GM19372 (cell line): ENCODE measurements at regions not wholly inside any gene's neighbourhood (a gene's known extent, or its start where the extent isn't known, plus 50 kb on each side); places are given as distances from the start of the nearest gene placed in this dataset.

ENCODE experiments used
- ATAC-seq: cut with Tn5 transposase; IDR thresholded peaks from one replicate; pipeline ENCODE4 v1.9.1; 2021; ENCODE audit warnings: mild to moderate bottlenecking, low read depth, moderate library complexity; ENCODE audit not compliant: unreplicated experiment

DNA sequence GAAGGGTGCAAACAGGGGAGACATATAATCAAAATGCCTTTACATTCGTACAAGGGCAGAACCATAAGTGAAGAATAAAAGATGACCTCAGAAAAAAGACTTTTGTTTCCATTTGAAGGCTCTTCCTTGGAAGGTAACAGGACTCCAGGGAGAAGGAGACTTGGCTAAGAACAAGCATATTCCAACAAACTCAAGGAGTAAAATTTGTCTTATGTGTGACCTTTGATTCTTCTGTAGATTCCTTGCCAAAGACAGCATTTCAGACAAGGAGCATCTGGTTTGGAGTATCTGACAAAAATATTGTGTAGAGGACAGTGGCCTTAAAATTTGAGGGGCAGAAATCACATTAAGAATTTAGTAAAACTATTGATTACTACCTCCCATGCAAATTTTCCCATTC lies 991.9 kb downstream of the FLRT2 start:
- no peak for ATAC-seq

DNA sequence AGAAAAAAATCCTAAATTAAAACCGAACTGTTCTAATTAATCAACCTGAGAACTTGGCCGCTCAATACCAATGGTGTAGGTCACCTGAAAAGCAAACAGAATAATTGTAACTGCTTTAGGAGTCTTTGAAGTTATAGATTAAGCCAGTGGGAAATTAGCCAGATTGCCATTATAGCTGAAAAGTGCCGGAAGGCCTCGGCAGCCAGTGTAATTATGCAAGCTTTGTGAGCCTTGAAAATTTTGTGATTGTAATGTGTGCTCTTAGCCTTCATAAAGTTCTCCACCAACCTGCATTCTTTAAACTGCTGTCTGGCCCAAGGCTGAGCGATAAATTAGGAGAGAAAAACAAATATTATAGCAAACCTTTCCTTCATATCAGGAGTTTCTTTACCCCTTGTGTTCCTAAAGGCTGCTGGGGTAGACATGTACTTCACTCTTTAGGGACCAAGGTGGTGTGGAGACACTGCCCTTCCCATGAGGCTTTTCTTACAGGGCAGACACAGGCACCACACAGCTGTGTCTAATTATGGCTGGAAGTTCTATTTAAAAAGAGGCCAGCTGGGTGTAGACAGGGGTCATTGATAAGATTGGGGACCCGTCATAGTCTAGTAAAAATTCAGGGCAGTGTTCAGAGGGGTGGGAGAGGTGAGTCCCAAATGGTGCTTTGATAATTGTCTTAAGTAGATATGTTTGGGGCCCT lies 991.2 kb downstream of the FLRT2 start:
- no peak for ATAC-seq

DNA sequence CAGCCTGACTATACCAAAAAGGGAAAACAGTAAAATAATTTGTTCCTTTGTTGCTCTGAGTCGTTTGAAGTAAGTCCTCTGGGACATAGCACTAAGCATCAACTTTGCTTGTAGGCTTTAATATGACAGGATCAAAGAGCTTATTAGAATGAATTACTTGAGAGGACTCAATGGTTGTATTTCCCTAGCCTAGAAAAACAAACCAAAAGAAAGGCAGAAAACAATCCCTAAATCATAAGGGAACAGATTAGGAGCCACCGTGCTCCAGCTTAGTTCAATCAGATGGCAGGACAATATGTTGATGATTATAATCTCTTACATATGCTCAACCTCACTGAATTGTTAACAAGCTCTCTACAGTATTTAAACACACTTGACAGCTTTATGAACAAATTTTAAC lies 988.4 kb downstream of the FLRT2 start:
- no peak for ATAC-seq

DNA sequence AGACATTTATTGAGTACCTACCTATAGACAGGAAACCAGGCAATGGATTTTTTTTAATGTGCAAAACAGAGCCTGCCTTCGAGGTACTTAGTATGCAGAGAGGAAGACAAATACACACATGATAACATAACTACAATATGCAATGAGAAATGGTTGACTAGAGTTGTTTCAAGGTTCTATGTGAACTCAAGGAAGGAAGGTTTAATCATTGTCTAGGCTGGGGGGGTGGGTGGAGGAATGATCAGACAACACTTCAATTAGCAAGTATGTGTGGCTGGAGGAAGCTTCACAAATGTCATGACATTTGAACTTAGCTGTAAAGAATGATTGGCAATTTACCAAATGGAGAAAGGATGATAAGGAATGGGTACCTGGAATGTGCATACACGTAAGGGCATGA lies 985.3 kb downstream of the FLRT2 start:
- ATAC-seq: no peak

DNA sequence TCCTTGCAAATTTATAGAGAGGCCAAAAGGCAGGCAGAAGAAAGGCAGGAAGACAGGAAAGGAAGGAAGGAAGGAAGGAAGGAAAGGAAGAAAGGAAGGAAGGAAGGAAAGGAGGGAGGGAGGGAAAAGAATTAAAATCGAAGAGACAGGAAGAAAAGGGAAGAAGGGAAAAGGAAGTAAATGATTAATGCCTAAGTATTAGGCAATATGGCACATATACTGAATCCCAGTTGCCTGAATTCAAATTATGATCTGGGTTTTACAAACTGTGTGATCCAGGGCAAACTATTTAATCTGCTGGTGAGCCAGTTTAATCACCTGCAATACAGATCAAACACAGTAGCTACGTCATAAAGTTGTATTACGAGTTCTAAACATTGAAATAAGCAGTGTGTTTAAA lies 983.6 kb downstream of the FLRT2 start:
- no peak for ATAC-seq

DNA sequence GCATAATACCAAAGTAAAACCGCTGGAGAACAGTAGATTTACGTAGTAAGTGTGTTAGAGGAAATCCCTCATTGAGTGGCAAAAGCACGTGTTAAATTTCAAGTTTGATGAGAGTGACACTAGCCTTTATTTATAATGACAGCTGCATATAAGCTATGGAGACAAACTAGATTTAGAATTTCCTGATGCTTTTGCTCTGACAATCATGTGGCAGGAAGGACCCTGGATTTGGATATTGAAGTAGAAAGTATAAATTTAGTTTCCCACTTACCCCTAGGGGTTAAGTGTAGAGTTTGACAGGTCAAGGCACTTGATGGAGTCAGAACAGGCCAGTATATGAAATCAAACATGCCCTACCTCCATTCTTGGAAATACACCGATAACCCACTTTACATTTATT lies 983.1 kb downstream of the FLRT2 start:
- no peak for ATAC-seq

DNA sequence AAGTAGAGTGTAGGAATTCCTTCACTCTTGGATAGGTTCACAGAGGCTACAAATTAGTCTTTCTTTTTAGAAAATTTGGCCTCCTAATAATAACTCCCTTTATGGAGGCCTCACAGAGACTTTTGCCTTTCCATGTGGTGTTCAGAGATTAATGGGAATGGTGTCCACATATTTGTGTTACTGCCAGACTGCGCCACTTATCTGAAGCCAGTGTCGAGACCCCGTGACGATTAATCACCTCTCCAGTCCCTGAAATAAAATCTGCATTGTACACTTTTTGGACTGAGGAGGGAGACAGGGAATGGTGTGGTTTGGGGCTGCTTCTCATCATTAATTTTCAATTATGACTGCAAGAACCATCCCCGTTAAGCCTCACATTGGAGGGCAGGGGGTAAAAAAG lies 980.5 kb downstream of the FLRT2 start:
- ATAC-seq: no peak

DNA sequence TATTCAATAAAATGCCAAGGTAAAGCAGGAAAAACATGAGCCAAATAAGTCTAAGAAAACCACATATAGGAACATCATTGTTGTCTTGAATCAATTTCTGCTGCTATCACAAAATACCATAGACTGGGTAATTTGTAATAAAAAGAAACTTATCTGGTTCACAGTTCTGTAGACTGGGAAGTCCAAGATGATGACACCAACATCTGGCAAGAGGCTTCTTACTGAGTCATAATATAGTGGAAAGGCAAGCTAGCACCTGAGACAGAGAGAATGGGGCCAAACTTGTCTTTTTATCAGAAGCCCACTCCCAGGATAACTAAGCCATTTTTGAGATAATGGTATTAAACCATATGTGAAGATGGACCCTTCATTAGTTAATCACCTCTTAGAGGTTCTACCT lies 975.9 kb downstream of the FLRT2 start:
- no peak for ATAC-seq

DNA sequence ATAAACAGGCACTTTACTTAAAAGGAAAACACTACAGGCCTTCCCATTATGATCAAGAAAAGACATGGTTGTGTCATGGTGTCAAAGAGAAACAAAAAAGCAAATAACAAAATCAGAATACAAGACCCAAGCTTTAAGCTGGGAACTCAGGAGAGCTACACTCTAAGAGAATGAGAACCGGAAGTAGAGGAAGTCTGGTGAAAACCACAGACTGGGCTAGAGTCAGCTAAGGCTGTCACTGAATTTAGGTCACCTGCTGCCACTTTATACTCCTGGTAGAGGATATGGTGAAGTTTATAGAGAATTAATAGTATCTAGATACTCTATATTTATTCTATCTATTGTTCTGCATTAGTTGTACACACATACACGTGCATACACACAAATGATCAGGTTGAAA lies 971.7 kb downstream of the FLRT2 start:
- ATAC-seq: no peak

DNA sequence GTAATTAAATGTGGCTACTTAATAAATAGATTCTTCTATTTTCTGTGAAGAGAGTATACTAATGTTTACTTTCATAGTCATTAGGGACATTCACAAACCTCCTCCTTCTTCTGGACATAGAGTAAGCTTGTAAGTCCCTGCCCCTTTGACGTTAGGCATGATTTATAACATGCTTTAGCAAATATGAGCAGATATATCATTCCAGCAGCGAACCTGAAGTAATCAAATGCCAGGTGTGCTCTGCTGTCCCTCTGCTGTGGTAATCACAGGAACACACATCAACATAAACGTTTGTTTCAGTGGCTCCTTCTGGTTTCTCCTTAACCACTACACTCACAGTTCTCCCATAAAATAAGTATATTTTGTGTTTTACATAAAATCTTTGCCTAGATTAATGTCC lies 961.8 kb downstream of the FLRT2 start:
- ATAC-seq: no peak

DNA sequence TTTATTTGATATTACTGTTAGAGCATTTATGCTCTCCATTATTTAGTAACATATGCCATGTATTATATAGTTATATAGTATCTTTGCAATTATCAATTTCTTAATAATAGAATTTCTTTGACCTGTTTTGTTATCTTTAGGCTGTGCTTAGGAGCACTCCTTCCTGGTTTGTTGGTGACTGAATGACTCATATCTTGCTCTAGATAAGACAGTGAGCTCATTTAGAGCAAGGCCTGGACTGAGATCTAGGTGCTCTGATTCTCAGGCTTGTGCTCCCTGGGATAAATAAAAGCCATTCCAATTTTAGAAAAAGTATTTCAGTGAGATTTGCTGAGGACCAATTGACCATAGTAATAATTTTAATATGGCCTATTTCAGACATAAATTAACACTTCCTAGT lies 951.2 kb downstream of the FLRT2 start:
- no peak for ATAC-seq

DNA sequence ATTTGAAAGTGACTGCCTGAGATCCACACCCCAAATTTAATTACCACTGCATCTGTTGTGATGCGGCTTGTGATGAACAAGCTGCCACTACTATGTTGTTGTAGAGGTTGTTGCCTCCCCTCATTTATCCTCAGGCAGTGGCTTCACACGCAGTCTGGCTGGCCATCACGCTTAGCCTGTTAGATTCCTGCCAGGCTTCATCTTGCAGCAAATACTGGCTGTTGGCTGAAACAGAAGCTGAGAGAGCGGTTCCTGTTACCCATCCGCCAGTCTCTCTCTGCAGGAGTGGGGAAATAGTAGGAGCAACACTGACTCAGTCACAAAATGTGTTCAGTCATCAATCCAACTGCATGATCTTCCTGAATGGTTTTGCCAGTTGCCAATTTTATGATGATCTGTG lies 934.4 kb downstream of the FLRT2 start:
- no peak for ATAC-seq

DNA sequence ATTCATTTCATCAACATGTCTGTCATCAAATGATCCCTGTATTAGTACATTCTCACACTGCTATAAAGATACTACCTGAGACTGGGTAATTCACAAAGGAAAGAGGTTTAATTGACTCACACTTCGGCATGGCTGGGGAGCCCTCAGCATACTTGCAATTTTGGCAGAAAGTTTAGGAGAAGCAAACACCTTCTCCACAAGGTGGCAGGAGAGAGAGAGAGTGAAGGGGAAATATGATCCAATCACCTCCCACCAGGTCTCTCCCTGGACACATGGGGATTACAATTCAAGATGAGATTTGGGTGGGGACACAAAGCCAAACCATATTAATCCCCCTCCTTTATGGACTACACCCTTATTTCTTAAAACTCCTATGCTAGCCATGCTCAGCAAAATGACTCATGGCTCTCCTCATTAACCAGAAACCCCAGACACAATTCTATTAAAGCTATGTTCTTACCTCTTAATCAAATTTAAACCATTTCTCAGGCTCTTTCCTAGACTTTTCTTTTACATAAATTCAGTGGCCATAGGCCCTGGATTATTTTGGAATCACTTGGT lies 932.3 kb downstream of the FLRT2 start:
- ATAC-seq: no peak

DNA sequence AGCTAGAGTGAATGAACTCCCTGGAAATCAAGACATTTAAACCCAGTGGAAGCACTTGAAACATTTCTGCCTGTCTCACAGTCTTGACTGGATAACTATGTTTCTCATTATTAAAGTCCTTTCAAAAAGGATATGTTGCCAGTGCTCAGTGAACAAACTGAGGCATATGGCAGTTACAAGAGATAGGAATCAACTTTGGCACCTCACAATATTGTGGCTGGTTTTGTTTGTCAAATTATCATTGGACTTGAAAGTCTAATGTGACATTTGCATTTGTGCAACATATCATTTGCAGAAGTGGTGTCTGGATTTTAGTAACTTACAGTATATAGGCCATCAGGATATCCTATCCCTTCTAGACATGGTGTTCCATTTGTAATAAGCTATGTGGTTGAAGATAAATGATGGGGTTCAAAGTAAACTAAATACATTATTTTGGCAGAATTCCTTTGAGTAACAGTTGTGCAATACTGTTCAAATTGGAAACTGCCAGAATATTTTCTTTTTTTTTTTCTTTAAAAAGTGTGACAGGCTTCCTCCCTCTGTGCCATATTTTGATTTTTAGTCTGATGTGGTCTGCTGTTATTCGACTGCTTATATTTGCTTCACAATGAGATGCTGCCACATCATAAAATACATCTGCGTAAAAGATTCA lies 927.7 kb downstream of the FLRT2 start:
- ATAC-seq: no peak

DNA sequence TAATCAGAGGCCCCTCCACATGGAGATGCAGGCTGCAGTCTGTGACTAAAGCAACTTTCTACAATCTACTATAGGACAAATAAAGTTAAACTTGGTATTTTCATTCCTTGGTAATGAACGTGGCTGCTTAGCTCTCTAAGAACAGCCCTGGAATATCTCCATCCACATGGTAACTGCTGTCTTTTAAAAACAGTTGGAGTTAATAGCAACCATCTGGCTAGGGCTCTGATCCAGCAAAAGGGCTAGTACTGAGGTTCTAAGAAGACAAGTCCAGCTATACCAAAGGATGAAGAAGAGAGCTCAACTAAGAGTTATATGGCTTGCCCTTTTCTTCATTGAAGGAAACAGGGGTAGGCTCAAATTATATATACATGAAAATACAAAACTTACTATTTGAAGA lies 920.1 kb downstream of the FLRT2 start:
- ATAC-seq: no peak

DNA sequence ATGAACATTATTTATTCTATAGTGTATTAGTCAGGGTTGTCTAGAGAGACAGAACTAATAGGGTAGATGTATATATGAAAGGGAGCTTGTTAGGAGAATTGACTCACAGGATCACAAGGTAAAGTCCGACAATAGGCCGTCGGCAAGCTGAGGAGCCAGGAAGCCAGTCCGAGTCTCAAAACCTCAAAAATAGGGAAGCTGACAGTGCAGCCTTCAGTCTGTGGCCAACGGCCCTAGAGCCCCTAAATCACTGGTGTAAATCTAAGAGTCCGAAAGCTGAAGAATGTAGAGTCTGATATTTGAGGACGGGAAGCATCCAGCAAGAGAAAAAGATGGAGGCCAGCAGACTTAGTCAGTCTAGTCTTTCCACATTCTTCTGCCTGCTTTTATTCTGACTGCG lies 912.2 kb downstream of the FLRT2 start:
- ATAC-seq: no peak

DNA sequence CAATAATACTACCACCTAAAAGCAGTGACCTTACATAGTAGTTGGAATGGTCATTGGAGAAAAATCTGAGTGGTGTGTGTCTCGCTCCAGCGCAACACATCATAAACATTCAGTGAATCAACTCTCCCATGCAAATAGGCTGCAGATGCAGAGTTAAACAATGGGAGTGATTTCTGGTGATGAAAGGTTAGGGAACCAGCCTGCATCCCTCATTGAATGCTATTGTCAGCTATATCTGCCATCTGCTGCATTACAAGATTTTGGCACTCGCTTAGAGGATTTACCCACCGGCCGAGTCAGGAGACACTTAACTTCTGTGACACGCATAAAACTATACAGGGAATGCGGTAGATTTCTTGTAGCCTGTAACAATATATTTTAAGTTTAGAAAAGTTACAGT lies 900.9 kb downstream of the FLRT2 start:
- ATAC-seq: no peak

DNA sequence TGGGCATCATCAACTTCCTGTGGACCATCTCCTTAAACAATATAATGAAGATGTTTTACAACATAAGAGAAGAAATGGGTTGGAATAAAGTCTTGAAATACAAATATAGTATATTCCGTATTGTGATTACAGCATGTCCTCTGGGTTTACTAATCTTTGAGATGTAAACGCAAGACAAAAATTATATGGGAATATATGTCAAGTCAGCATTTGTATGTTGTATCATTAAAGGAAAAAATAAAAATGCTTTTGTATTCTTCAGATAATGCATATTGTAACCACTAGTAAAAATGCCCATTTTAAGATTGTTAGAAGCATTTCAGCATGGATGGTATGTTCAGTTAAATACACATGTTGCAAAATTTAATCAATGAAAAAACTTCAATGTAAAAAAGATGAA lies 893.3 kb downstream of the FLRT2 start:
- no peak for ATAC-seq

DNA sequence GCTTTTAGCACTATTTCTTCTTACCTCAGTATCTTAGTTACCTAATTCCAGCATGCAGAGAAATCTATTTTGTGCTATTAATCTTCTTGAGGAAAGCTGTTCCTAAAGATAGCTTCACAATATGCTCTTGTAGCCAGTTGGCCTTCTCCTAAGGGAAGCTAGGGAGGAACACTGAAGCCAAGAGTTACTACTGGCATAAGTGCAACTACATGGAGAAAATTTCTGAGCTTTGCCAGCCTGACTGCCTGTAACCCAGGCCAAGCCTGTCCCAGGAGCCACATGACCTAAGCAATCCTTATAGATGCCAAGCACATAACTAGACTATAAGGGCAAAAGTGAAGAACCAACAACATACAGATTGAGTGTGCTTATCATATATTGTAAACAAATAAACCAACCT lies 890.2 kb downstream of the FLRT2 start:
- no peak for ATAC-seq

DNA sequence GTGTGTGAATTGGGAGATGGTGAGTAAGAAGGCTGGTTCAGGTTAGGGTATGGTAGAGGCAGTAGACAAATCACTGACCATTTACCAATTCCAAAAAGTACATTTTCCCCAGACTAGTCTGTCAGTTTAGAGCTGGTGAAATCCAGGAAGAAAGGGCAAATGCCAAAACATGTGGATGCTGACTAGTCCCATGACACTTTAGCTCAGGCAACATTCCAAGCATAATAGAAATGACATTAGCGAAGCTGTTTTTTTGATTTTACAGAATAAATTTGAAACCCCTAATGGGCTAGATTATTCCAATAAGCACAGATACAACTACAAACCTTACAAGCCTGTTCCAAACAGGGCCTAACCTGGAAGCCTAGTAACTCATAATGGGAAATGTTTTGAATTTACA lies 884.2 kb downstream of the FLRT2 start:
- no peak for ATAC-seq

DNA sequence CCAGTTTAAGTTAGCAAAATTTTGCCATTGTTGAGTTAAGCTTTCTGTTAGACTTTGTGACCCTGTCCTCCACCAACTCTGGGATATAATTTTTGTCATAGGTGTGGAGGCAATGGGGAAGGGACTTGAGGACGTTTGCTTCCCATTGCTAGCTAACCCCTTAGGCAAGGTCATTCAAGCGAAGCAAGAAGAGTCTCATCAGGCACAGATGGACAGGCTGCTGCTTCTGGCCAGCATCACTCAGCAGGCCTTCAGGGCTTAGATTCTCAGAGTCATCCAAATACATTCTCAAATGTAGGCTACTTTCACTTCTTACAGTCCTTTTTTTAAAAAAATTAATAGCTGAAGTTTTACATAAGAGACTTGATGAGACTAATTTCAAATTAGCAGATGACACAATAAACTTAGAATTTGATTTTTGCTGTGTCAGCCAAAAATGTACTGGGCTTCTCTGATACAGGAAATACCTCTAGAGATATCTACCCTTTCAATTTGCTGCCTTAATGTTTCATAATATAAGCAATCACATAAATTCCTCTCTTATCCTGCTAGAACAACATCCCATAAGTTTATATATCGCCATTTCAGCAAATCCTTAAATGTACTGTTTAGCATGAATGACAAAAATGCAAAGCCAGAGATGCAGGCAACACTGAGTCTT lies 875.2 kb downstream of the FLRT2 start:
- ATAC-seq: no peak

DNA sequence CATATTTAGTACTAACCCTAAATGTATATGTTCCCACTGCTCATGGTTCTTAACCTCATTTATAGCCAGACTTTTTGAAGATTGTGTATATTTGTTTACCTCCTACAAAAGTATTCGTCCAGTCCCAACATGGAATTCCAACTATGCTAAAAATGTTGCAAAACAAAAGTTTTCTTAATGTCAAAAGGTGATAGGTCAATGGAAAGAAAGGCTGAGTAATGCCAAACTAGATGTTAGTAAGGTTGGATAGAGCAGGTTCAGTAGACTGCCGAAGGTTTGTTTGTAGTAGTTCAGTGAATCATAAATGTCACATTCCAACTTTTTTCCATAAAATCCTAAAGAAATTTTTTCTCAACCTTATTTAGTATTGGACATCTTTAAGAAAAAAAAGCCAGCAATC lies 874.5 kb downstream of the FLRT2 start:
- no peak for ATAC-seq
